ENCODE measurements at regions not wholly inside any gene's neighbourhood (a gene's known extent, or its start where the extent isn't known, plus 50 kb on each side); places are given as distances from the start of the nearest gene placed in this dataset.

DNA sequence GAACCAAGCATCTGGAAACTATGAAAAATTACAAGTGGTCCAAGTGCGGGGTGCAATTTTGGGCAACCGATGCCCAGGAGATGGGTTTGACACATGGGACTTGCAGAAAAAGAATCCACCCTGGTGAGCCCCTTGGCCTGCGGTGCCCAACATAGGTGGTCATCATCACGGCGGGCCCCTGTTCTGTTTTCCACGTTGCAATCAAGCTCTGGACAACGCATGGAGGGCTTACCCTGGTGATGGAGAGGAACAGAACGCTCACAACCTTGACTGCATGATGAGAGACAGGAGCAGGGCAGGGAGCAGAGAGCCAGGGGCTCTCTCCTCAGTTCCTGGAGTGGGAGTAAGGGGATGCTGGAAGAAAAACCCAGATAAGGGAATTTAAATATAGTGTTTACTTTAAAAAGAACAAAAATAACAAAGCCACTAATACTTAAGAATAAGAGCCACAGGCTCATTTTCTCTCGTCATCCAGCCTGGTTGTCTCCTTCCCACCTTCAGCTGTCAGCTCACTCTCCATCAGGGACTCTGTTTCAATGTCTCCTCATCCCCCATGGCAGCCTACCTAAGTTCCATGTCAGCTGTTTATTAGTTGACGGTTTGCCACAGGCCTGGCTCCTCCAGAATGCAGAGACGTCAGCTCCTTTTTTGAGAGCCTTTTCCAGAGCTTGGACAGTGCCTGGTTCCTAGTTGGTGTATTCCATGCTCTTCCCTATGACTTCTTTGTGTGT is 172.1 kb downstream of the GADD45G start:
- H3K36me3 ChIP-seq (ENCODE audit: control insufficient read depth, insufficient read depth, low read length) = no peaks in the 10 kb centered on the region
- no peaks in the 10 kb centered on the region for H3K9me3 ChIP-seq (ENCODE audit: control insufficient read depth, insufficient read depth, low read length)
- no peaks in the 10 kb centered on the region for H3K4me1 ChIP-seq (ENCODE audit: control insufficient read depth, insufficient read depth, low read length)
- H3K4me3 ChIP-seq (ENCODE audit: low read length) = no peak overlapping the region
- DNase-seq (ENCODE audit: low read depth, low spot score) = no peak
- H3K27ac ChIP-seq (ENCODE audit: low read length) = no peak overlapping the region
- WGBS (ENCODE audit: insufficient coverage, insufficient read length) = no CpG with 5 or more reads among the region's 11 CpGs
- H3K27me3 ChIP-seq (ENCODE audit: control insufficient read depth, insufficient read depth, low read length) = no peaks in the 10 kb centered on the region

DNA sequence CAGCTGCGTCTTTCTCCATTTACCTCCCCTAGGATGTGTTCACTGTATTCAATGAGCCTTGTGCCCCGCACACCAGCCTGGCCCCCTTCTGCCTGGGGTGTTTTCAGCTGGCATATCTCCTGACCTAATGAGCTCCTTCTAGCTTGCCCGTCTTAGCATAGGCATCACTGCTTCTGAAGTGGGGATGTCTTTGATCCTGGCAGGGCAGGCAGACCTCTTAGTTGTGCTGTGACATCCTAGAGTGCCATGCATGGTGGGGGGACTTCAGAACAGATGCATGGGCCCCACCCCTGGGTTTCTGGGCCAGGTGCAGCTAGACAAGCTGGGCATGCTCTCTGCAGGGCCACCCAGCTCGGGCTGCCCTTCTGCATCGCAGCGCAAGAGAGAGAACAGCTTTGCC is 172.7 kb downstream of the GADD45G start:
- H3K27ac ChIP-seq (ENCODE audit: low read length) = no peak overlapping the region
- no peak for DNase-seq (ENCODE audit: low read depth, low spot score)
- H3K4me3 ChIP-seq (ENCODE audit: low read length) = no peak overlapping the region
- H3K36me3 ChIP-seq (ENCODE audit: control insufficient read depth, insufficient read depth, low read length) = no peaks in the 10 kb centered on the region
- H3K27me3 ChIP-seq (ENCODE audit: control insufficient read depth, insufficient read depth, low read length) = no peaks in the 10 kb centered on the region
- no peaks in the 10 kb centered on the region for H3K9me3 ChIP-seq (ENCODE audit: control insufficient read depth, insufficient read depth, low read length)
- WGBS (ENCODE audit: insufficient coverage, insufficient read length) = no CpG with 5 or more reads among the region's 6 CpGs
- H3K4me1 ChIP-seq (ENCODE audit: control insufficient read depth, insufficient read depth, low read length) = no peaks in the 10 kb centered on the region

DNA sequence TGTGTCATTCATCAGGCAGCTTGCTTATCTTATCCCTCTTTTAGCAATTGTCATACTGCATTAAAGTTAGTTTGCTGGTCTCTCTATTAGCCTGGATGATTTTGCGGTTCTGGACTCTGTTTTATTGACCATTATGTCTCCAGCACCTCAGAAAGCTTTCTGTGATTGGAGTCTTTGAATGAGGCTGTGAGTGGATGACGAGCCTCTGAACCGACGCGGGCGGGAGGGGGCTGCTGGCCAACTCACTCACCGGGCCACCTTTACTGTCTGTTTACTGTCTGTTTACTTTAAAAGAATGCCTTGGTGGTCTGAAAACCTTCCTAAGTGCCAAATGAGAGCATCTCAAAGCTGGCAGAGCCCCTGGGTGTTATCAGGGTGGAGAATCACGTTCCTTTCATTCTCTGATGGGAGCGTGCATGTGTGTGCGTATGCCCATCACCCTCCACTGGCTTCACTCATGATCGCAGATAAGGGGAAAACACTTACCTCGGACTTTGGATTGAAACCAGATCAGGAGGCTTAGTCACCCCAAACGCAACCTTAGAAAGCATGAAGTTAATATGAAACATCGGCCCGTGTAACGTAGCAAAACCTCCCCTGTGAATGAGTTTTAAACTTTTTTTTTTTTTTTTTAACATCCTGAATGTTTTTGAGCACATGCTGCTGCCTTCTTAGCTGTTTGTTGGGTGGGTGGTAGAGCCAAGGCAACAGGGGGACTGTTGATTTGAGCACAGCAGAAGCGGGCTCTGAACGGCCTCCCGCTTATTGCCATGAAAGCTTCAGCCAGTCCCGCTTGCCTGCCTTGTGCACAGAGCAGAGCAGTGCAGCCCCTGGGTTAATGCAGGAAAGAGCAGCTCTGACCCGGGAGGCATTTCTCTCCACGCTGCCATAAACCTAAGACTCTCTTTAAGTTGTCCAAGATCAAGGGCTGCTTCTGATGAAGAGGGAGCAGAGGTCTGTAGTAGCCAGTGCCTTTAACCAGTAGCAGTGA is 173.6 kb downstream of the GADD45G start:
- Histone ChIP-seq H3K27me3 (ENCODE audit: control insufficient read depth, insufficient read depth, low read length) (no peaks in the 10 kb centered on the region), H3K9me3 (ENCODE audit: control insufficient read depth, insufficient read depth, low read length) (no peaks in the 10 kb centered on the region), H3K27ac (ENCODE audit: low read length) (no peak overlapping the region), H3K36me3 (ENCODE audit: control insufficient read depth, insufficient read depth, low read length) (no peaks in the 10 kb centered on the region), H3K4me1 (ENCODE audit: control insufficient read depth, insufficient read depth, low read length) (no peaks in the 10 kb centered on the region), H3K4me3 (ENCODE audit: low read length) (no peak overlapping the region)
- no peak for DNase-seq (ENCODE audit: low read depth, low spot score)
- WGBS (ENCODE audit: insufficient coverage, insufficient read length) = no CpG with 5 or more reads among the region's 22 CpGs

DNA sequence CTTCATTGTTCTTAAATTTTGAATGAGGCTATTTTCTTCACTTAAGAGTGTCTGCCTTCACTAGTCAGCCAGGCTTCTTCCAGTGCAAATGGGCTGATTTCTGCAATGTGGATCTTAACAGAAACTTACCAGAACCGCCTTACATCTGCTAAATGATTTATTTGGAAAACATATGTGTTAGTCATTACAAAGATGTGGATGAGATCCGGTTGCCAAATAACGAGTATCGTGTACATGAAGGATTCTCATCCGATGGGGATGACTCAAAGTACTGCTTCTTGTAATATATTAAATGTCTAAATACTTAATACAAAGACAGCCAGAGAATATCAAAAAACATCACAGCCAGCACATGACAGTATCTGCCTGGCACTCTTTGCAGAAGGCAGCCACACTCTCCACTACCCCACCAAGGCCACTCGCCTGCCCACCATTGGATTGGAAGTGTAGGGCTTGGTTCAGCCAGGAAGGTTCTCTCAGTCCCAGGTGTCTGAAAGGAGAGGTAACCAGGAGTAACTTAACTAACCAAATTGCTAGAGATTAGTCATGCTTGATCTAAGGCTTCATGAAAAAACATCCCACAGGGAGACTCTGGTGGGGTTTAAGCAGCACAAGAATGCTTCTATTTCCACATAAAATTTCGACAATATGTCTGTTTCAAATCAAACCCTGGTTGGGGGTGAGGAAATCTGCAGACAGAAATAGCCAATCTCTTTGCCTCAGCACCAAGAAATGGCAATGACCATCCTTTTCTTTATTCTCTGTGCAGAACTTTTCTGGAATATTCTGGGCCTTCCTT is 174.8 kb downstream of the GADD45G start:
- H3K27me3 ChIP-seq (ENCODE audit: control insufficient read depth, insufficient read depth, low read length) = no peaks in the 10 kb centered on the region
- no peaks in the 10 kb centered on the region for H3K4me1 ChIP-seq (ENCODE audit: control insufficient read depth, insufficient read depth, low read length)
- no peak overlapping the region for H3K27ac ChIP-seq (ENCODE audit: low read length)
- WGBS (ENCODE audit: insufficient coverage, insufficient read length) = no CpG with 5 or more reads among the region's 7 CpGs
- no peaks in the 10 kb centered on the region for H3K9me3 ChIP-seq (ENCODE audit: control insufficient read depth, insufficient read depth, low read length)
- DNase-seq (ENCODE audit: low read depth, low spot score) = no peak
- H3K4me3 ChIP-seq (ENCODE audit: low read length) = no peak overlapping the region
- H3K36me3 ChIP-seq (ENCODE audit: control insufficient read depth, insufficient read depth, low read length) = no peaks in the 10 kb centered on the region

DNA sequence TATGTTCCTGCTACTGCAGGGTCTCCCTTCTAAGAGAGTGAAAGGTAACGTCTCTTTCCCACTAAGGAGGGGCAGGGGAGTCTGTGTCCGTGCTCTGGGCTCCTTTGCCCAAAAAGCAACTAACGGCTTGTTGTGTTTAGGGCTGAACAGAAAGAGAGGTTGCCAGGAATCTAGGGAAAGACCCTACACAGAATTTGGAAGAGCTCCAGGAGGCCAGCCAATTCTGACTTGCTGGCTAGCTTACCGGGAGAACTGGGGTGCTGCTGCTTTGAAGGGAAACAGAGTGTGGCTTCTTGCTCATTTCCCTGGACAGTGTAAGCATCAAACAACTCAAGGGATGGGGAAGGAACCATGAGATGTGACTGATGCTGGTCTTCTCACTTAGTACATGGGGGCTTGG is 176.1 kb downstream of the GADD45G start:
- H3K4me1 ChIP-seq (ENCODE audit: control insufficient read depth, insufficient read depth, low read length) = no peaks in the 10 kb centered on the region
- no peak overlapping the region for H3K4me3 ChIP-seq (ENCODE audit: low read length)
- no peaks in the 10 kb centered on the region for H3K9me3 ChIP-seq (ENCODE audit: control insufficient read depth, insufficient read depth, low read length)
- H3K27ac ChIP-seq (ENCODE audit: low read length) = no peak overlapping the region
- no CpG with 5 or more reads among the region's 4 CpGs for WGBS (ENCODE audit: insufficient coverage, insufficient read length)
- H3K36me3 ChIP-seq (ENCODE audit: control insufficient read depth, insufficient read depth, low read length) = no peaks in the 10 kb centered on the region
- DNase-seq (ENCODE audit: low read depth, low spot score) = no peak
- no peaks in the 10 kb centered on the region for H3K27me3 ChIP-seq (ENCODE audit: control insufficient read depth, insufficient read depth, low read length)

DNA sequence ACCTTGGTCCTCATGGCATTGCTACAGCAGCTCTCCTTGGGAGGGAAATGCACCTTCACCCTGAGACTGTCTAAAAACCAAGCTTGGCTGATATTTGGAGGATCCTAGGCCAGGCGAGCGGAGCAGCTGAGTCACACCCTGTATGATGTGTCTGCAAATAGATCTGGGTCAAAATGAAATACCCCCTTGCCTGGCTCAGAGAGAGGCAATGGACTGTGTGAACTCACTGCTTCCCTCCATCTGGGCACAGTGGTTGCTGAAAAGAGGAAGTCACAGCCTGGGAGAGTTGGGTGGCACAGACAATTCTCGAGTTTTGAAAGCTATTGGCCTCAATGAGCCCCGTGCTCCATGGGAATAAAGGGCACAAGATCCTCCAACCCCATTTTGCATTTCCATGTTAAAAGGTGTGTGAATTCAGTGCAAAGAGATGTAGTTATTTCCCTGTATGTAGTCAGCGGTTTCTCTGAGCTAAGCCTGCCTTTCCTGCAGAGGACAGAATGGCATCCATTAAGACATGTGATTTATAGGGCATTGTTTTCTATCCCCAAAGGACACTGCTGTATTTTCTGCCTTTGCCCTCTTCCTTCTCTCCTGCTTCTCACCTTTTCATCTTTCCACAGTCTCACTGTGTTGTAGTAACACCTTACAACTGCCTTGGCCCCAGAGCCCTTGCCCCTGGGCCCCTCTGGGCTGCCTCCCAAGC is 177.2 kb downstream of the GADD45G start:
- no peaks in the 10 kb centered on the region for H3K4me1 ChIP-seq (ENCODE audit: control insufficient read depth, insufficient read depth, low read length)
- DNase-seq (ENCODE audit: low read depth, low spot score) = no peak
- H3K4me3 ChIP-seq (ENCODE audit: low read length) = no peak overlapping the region
- H3K27ac ChIP-seq (ENCODE audit: low read length) = no peak overlapping the region
- no peaks in the 10 kb centered on the region for H3K36me3 ChIP-seq (ENCODE audit: control insufficient read depth, insufficient read depth, low read length)
- H3K9me3 ChIP-seq (ENCODE audit: control insufficient read depth, insufficient read depth, low read length) = no peaks in the 10 kb centered on the region
- WGBS (ENCODE audit: insufficient coverage, insufficient read length) = no CpG with 5 or more reads among the region's 5 CpGs
- H3K27me3 ChIP-seq (ENCODE audit: control insufficient read depth, insufficient read depth, low read length) = no peaks in the 10 kb centered on the region

DNA sequence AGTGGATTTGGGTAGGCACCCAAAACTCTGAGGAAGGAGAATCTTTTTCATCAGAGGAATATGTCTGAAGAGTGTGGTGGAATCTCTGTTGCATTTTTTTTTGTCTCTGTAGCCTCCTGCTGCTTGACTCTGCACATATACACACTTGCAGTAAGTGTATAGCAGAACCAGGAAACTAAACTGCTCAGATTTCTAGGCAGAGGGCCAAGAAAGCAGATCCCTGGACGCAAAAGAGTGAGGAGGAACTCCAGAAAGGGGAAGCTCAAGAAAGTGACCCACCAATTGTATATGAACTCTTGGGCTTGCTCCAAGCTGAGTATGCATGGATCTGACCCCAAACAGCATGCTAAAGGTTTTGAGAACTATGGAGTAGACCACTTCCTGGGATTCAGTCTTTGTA is 181.8 kb downstream of the GADD45G start:
- no peak overlapping the region for H3K27ac ChIP-seq (ENCODE audit: low read length)
- no peaks in the 10 kb centered on the region for H3K9me3 ChIP-seq (ENCODE audit: control insufficient read depth, insufficient read depth, low read length)
- no peaks in the 10 kb centered on the region for H3K27me3 ChIP-seq (ENCODE audit: control insufficient read depth, insufficient read depth, low read length)
- H3K4me1 ChIP-seq (ENCODE audit: control insufficient read depth, insufficient read depth, low read length) = no peaks in the 10 kb centered on the region
- no peak for DNase-seq (ENCODE audit: low read depth, low spot score)
- no peaks in the 10 kb centered on the region for H3K36me3 ChIP-seq (ENCODE audit: control insufficient read depth, insufficient read depth, low read length)
- WGBS (ENCODE audit: insufficient coverage, insufficient read length) = no CpG with 5 or more reads among the region's 1 CpG
- H3K4me3 ChIP-seq (ENCODE audit: low read length) = no peak overlapping the region

DNA sequence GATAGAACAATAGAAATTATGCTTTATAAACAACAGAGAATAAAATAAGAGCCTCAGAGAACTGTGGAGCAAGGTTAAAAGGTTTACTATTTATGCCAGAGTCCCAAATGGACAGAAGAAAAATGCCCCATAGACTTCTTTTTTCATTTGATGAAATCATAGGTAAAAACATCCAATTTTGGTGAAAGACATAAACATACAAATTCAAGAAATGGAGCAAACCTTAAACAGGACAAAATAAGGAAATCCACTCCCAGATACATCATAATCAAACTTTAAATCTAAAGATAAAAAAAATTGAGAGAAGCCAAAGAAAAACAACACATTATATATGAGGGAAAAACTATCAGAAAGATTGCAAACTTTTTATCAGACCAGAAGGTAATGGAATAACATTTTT is 182.8 kb downstream of the GADD45G start:
- Histone ChIP-seq H3K27me3 (ENCODE audit: control insufficient read depth, insufficient read depth, low read length) (no peaks in the 10 kb centered on the region), H3K4me1 (ENCODE audit: control insufficient read depth, insufficient read depth, low read length) (no peaks in the 10 kb centered on the region), H3K9me3 (ENCODE audit: control insufficient read depth, insufficient read depth, low read length) (no peaks in the 10 kb centered on the region), H3K36me3 (ENCODE audit: control insufficient read depth, insufficient read depth, low read length) (no peaks in the 10 kb centered on the region), H3K4me3 (ENCODE audit: low read length) (no peak overlapping the region), H3K27ac (ENCODE audit: low read length) (no peak overlapping the region)
- DNase-seq (ENCODE audit: low read depth, low spot score) = no peak

DNA sequence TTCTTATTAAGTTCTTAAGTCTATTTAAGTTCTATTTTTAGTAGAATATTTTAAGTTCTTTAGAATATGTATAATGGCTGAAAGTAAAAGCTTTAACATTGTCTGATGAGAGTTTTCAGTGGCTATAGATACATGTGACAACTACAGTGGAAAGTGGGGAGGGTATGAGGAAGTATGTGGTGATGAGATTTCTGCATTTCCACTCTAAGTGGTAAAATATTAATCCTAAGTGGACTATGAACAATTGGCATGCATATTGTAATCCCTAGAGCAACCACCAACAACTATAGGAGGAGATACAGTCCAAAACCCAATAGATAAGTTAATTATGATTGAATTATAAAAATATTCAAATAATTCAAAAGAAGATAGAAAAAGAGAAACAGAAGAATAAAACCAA is 183.6 kb downstream of the GADD45G start:
- Histone ChIP-seq H3K36me3 (ENCODE audit: control insufficient read depth, insufficient read depth, low read length) (no peaks in the 10 kb centered on the region), H3K27ac (ENCODE audit: low read length) (no peak overlapping the region), H3K4me3 (ENCODE audit: low read length) (no peak overlapping the region), H3K9me3 (ENCODE audit: control insufficient read depth, insufficient read depth, low read length) (no peaks in the 10 kb centered on the region), H3K4me1 (ENCODE audit: control insufficient read depth, insufficient read depth, low read length) (no peaks in the 10 kb centered on the region), H3K27me3 (ENCODE audit: control insufficient read depth, insufficient read depth, low read length) (no peaks in the 10 kb centered on the region)
- no peak for DNase-seq (ENCODE audit: low read depth, low spot score)

DNA sequence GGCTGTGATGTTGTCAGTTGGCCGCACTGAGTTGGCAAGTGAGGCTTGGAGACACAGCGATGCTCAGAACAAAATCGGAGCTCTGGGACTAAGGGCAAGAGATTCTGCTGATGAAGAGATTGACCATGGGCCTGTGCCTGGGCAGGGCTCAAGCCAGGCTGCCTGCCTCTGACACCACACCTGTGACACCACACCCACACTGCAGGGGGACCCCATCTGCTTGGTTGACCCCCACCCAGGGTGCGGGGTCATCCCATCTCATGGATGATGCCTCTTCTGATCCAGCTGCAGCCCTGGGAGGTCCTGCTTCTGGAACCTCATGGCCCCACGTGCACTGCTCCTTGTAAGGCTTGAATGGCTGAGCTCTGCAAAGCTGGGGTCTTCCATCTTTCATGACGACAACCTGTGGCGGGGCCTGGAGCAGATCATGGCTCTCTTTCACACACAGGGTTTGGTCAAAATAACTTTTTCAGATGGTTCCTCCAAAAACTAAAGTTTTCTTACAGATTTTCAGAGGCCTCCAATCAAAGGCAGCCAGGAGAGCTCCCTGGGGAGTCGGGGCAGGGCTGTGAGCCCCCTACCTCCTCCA is 185.2 kb downstream of the GADD45G start:
- H3K27ac ChIP-seq (ENCODE audit: low read length) = no peak overlapping the region
- H3K4me1 ChIP-seq (ENCODE audit: control insufficient read depth, insufficient read depth, low read length) = no peaks in the 10 kb centered on the region
- H3K36me3 ChIP-seq (ENCODE audit: control insufficient read depth, insufficient read depth, low read length) = no peaks in the 10 kb centered on the region
- H3K27me3 ChIP-seq (ENCODE audit: control insufficient read depth, insufficient read depth, low read length) = no peaks in the 10 kb centered on the region
- H3K4me3 ChIP-seq (ENCODE audit: low read length) = no peak overlapping the region
- no peak for DNase-seq (ENCODE audit: low read depth, low spot score)
- no peaks in the 10 kb centered on the region for H3K9me3 ChIP-seq (ENCODE audit: control insufficient read depth, insufficient read depth, low read length)
- no CpG with 5 or more reads among the region's 8 CpGs for WGBS (ENCODE audit: insufficient coverage, insufficient read length)
